Amygdala (tissue), 56 donors: ENCODE measurements at regions not wholly inside any gene's neighbourhood (a gene's known extent, or its start where the extent isn't known, plus 50 kb on each side); places are given as distances from the start of the nearest gene placed in this dataset.

Source experiments
- DNase-seq, 56 donors: peaks; one replicate each; lab custom pipeline; 2025; lab: John Stamatoyannopoulos, UW

DNA sequence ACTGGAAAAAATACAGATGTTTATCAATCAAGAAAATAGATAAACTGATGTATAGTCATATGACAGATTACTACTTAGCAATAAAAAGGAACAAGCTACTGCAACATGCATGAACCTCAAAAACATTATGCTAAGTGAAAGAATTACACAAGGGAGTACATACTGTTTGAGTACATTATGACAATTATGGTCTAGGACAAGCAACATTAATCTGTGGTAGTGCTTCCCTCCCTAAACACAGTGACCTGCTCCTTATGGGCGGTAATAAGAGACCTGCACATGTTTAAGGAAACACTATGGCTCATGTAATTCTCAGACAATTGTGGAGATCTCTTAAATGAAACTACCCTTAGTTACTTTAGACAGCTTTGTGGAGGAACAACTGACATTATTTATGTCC, 421.2 kb upstream of the FBXO33 start:
- no peak for DNase-seq

- no peak for DNase-seq
These were observed 419.0 kb upstream of the FBXO33 start for GRCh38 chr14:39851202-39851601.

GRCh38 chr14:39847852-39848251, 415.6 kb upstream of the FBXO33 start:
- DNase-seq = no peak

DNA sequence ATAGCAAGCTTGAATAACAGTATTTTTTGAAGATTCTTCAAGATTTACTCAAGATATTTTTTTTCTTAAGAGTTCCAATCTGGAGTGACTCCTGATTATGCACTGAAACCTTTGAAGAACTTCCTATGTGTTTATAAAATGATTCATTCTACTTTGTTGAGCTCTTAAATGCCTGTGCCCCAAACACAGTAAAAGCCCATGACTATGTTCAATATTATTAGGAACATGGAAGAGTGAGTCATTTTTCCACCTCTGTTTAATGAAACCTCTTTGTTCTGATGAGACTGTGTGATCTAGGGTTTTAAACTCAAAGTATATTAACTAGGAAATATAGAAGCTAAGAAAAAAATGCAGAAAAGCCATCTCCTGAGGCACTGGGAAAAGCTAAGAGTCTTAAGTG, 415.0 kb upstream of the FBXO33 start:
- no peak for DNase-seq

GRCh38 chr14:39843881-39844280, 411.6 kb upstream of the FBXO33 start:
- no peak for DNase-seq

DNA sequence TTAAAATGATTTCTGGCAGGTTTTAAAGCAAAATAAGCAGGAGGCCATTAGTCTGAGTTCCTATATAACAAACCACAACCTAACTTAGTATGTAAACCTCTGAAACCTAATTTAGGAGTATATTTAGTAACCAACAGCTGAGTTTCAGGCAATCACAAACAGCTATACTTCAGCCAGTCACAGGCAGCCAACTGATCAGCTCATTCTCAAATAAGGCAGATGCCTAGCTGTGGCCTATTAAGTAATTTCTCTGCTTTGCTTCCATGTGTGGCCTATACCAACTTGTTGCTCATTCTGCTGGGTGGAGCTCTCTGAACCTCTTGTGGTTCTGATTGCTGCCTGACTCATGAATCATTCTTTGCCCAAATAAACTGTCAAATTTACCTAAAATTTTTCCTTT, 408.9 kb upstream of the FBXO33 start:
- DNase-seq = no peak

GRCh38 chr14:39827901-39828655, 395.8 kb upstream of the FBXO33 start:
- no peak for DNase-seq

DNA sequence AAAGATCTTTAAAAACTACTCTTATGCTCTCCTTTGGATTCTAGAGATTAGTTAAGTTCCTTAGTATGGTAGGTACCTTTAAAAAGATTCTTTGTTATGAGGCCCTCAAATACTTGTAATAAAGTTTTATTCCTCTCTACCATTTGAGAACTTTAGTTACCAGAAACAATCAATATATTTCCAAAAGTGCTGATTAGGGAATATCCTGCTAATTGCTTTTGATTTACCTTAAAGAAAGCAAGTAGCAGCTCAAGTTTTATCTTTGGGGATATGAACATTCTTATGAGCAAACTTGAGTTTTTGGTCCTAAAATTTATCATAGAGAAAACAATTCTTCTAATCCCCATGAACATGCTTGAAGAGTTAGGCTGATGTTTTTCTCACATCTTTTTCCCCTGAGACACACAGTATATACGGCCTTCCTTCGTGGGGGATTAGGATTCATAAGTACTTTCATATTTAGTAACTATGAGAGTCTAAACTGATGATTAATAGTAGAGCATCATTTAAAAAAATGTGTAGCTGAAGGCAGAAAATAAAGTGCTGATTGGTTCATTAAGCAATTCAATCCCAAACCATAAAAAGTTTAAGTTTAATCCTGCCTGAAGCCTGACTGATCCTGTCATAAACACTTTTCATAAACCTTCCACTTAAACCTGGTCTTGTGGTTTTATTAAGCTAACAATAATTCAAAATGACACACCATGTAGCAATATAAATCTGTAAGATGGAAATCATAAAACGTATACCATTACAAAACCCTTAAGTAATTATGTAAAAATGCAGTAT, 380.5 kb upstream of the FBXO33 start:
- DNase-seq = no peak

GRCh38 chr14:39807271-39807670, 375.0 kb upstream of the FBXO33 start:
- DNase-seq = no peak

- no peak for DNase-seq
These were observed 352.2 kb upstream of the FBXO33 start for GRCh38 chr14:39784461-39784860.

DNA sequence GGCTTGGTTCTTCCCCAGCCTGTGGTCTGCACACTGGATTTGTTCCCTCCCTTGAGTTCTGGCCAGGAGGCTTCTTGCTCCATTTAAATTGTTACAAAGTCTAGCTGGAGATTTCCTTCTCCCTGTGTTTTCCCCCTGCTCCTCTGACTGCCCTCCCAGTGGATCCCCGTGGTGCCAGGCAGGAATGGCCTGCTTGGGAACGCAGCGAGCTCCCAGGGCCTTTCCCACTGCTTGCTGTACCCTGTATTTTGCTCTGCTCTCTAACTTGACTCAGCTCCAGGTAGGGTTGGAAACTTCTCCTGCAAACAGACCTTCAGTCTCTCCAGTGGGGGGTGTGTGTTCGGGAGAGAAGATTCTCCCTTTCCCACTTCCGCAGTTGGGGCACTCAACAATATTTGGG, 349.2 kb upstream of the FBXO33 start:
- DNase-seq = peak in 3 of 56 donors; percentile 3

DNA sequence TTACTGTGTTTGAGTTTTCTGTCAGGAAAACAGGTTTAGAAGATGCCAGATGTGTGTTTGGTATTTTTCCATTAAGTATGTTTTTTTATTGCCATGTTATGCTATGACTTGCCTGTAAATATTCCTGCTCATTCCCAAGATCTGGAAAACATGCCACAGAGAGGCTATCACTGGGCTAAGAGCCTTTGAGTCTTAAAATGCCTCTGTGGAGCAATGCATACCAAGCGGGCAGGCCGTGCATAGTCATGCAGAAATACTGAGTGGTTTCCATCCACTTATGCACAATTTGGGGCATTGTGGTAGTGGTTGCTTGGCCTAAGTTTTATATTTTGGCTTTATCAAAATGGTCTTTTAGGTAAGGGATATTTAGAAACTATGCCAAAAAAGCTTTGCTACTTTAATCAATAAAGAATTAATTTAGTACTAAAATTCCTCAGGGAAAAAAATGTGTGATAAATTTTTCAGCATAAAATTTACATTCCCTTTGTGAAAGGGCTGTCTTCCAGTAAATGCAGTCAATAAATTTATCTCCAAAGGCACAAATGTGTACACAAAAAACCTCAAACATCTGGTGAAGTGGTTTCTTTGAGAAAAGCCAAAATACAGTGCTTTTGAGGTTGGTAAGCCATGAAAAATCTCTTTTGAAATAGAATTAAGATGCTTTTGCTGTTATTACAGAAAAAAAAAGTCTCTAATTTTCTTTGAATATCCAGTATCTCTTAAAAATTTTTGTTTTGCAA, 341.3 kb upstream of the FBXO33 start:
- no peak for DNase-seq

DNA sequence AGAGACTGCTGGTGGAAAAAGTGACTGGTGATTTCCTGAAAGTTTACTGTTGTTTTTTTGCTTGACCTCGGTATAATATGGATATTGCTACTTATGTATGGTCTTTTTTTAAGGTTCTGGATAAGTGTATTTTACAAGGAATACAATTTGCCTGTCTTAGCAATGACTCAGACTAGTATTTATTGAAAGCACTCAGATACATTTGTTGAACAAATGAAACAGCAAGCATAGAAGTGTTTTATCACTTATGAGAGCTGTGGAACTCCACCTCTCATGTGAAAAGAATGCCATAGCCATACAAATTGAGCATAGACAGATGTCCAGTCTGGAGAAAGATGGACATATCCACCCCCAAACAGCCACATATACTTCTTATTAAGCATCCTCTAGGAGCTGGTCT, 340.4 kb upstream of the FBXO33 start:
- DNase-seq = no peak

DNA sequence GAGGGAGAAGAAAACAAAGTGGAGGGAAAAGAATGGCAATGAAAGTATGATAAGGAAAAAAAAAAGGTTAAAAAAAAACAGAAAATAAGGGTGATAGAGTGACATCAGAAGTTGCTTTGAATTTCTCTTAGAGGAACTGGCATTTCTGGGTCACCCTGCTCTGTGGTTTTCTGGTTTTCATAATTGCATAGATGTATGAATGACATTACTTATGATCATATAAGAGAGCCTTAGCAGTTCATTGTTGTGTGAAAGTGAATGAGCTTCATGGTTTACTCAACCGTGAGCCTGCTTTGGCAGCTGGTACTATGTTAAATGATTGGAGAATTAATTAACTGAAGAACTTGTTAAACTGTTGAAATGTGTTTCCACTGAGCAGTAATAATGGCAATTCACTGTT, 336.4 kb upstream of the FBXO33 start:
- DNase-seq = no peak

DNA sequence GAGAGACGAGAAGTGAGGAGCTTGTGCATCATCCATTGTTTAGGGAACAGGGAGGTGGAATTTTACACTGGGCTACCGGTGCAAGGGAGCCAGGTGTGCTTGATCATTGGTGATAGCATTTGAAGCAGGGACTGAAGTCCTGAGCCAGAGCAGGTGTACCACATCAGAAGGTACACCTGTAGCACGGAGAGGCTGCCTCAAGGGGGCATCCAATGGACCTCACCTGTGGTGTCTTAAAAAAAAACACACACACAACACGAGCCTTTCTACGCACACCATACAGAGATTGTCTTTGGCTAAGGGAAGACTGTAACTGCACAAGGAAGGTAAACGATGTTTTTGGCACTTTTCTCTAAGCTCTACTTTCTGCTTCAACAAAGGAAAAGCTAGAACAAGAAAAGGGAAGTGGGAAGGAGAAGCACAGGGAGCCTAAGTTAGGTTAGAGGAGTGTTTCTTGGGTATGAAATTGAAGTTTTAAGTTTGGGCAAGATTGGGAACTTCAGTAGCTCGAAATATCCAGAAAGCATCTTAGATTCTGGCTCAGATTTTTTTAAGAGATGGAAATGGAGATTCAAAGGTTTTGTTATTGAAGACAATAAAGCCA, 334.3 kb upstream of the FBXO33 start:
- DNase-seq = no peak

- DNase-seq = no peak
These were observed 333.4 kb upstream of the FBXO33 start for GRCh38 chr14:39765676-39766075.

DNA sequence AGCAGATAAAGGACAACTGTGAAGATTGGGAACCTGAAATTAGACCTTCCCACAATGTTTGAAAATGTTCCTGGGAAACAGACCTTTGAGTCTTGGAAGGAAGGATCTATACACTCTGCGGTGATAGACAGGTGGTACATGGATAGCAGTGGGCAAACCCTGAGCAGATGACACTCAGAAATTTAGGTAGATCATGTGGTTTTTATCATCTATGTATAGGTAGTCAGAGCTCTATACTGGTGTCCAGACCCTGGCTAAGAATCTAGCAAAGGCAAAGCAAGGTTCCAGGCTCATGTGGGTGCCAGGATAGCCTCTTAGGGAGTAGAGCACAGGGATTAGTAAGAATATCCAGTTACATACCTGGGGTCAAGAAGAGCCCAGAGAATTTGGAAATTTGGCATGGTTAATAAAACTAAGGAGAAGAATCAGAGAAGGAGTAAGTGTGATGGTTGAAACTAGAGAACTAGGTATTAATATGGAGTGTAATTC, 331.2 kb upstream of the FBXO33 start:
- no peak for DNase-seq

DNA sequence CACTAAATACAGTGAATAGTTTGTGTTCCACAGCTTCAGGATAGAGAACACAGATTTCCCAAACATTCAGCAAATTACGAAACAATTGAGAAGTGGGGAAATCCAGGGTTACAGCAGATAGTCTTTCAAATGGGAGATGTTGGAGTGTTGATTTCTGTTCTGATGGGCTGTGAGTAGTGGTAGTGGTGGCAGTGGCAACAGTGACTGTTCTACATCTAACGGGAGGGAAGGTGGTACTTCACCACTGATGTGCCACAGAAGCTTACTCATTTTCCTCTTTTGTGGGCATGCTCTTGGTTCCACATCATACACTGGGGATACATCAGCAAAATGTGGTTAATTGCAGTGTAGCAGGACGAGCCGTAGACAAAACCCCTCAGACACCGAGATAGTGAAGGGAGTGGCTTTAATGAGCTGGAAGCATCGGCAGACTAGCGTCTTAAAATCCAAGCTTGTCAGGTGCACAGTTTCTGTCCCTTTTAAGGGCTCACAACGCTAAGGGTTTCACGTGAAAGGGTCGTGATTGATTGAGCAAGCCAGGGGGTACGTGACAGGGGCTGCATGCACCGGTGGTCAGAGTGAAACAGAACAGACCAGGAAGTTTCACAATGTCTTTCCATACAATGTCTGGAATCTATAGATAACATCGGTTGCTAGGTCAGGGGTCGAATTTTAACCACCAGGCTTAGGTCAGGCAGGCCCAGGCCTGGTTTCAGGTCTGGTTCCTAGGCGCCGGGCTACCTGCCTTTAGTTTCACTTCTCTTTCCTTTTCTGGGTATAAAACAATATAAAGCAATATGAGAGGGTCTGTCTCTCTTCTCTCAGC, 330.6 kb upstream of the FBXO33 start:
- DNase-seq = peak in 3 of 56 donors; percentile 2 to 10 (median 8)

DNA sequence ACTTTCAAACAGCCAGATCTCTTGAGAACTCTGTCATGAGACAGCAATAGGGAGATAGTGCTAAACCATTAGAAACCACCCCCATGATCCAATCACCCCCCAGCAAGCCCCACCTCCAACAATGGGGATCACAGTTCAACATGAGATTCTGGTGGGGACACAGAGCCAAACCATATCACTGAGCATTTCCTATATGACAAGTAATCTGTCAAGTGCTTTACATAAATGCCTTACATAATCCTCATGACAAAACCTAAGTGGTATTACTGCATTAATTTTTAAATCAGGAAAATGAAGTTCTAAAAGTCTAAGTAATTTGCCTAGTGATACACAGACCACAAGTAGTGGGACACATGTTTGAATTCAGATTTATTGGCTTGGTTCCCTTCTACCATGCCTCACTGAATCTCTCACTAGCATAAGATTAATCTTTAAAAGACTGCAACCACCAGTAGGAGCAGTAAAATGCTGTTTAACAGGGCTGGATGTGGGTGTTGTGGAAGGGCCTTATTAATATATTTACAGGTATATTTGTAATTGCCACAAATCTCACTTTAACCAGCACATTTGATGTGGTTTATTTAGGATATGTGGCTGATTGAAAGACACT, 323.1 kb upstream of the FBXO33 start:
- DNase-seq = no peak
